ENCODE measurements at regions not wholly inside any gene's neighbourhood (a gene's known extent, or its start where the extent isn't known, plus 50 kb on each side); places are given as distances from the start of the nearest gene placed in this dataset.

DNA sequence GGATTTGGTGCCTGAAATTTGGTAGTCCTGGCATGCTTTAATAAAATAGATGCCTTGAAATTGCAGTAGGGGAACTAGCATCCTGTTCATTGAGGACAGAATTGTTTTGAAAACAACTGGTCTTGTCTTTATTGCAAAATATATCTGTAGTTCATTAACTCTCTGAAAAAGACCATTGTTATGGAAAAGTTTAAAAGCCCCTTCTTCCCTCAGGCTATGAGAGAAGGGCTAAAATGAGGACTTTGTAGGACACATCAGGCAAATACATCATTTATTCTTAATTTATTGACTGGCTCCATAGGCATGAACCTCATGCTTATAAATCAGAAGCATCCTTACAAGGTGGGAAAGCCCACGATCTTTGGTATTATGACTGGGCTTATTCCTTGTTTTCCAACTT lies 221.0 kb upstream of the CBLB start:
- Mint-ChIP-seq H3K4me3 (no peak overlapping the region), H3K27ac (no peak overlapping the region), H3K27me3 (ENCODE audit: low read depth) (no peaks in the 10 kb centered on the region), H3K4me1 (peaks cover 12% of the 10 kb centered on the region), H3K9me3 (peaks cover 5% of the 10 kb centered on the region), H3K36me3 (ENCODE audit: low read depth) (peaks cover 4% of the 10 kb centered on the region)
- TF ChIP-seq CTCF (IDR thresholded peaks at IDR 0.05; ENCODE audit: unreplicated experiment in 3 of 3): no peak

DNA sequence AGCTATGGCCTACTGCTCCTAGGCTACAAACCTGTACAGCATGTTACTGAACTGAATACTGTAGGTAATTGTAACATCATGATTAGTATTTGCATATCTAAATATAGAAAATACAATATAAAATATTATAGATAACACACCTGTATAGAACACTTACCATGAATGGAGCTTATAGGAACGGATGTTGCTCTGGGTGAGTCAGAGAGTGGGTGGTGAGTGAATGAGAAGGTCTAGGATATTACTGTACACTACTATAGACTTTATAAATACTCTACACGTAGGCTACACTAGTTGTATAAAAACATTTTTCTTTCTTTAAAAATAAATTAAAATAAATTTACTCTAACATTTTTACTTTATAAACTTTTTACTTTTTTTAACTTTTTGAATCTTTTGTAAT lies 224.0 kb upstream of the CBLB start:
- peaks cover 12% of the 10 kb centered on the region for H3K4me1 Mint-ChIP-seq
- no peaks in the 10 kb centered on the region for H3K9me3 Mint-ChIP-seq
- TF ChIP-seq CTCF (IDR thresholded peaks at IDR 0.05; ENCODE audit: unreplicated experiment in 3 of 3): no peak
- no peaks in the 10 kb centered on the region for H3K27me3 Mint-ChIP-seq (ENCODE audit: low read depth)
- H3K36me3 Mint-ChIP-seq (ENCODE audit: low read depth): no peaks in the 10 kb centered on the region
- no peak overlapping the region for H3K4me3 Mint-ChIP-seq
- no peak overlapping the region for H3K27ac Mint-ChIP-seq

DNA sequence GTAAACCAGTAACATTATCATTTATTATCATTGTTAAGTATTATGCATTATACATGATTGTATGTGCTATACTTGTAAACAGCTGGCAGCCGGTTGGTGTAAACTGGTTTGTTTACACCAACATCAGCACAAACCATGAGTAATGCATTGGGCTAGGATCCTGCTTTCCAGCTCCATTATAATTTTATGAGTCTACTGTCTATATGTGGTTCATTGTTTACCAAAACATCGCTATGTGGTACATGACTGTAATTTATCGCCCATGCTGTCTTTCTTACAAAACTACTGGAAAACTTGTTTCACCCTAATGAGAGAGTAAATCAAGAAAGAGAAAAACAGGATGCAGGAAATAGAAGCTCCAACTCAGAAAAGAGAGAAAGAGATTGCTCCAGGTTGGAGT lies 224.8 kb upstream of the CBLB start:
- no peak overlapping the region for H3K4me3 Mint-ChIP-seq
- no peaks in the 10 kb centered on the region for H3K27me3 Mint-ChIP-seq (ENCODE audit: low read depth)
- H3K4me1 Mint-ChIP-seq: peaks cover 20% of the 10 kb centered on the region
- H3K9me3 Mint-ChIP-seq: peaks cover under 1% of the 10 kb centered on the region
- H3K27ac Mint-ChIP-seq: no peak overlapping the region
- no peak for TF ChIP-seq CTCF (IDR thresholded peaks at IDR 0.05; ENCODE audit: unreplicated experiment in 3 of 3)
- no peaks in the 10 kb centered on the region for H3K36me3 Mint-ChIP-seq (ENCODE audit: low read depth)

DNA sequence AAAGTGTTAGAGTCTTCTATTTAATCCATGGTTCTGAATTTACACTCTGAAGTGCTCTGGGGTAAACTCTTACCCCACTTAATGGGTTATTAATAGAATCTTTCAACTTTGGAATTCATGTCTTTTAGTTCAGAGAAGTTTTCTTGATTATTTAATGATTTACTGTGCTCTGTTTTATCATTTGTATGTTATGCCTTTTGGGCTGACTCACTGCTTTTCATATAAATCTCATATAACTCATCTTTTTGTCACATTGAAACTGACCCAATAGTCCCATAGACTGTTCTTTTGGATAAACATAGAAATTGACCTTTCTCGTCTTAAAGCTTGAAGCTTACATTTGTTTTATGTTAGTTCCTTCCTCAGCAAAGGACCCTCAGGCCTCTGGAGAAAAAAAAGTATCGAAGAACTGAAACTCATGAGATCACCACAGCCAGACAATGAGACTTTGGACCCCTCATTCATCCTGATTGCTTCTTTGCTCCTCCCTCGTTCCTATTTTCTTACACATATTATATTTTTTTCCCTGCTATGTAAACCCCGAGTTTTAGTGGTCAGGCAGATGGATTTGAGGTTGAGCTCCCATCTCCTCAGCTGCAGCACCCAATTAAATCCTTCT lies 229.1 kb upstream of the CBLB start:
- Mint-ChIP-seq H3K4me3 (no peak overlapping the region), H3K27ac (peak overlapping the region; percentile 26 to 87 (median 70)), H3K27me3 (ENCODE audit: low read depth) (no peaks in the 10 kb centered on the region), H3K4me1 (peaks cover 16% of the 10 kb centered on the region), H3K36me3 (ENCODE audit: low read depth) (peaks cover 4% of the 10 kb centered on the region), H3K9me3 (peaks cover 39% of the 10 kb centered on the region)
- TF ChIP-seq CTCF (IDR thresholded peaks at IDR 0.05; ENCODE audit: unreplicated experiment in 3 of 3): no peak

DNA sequence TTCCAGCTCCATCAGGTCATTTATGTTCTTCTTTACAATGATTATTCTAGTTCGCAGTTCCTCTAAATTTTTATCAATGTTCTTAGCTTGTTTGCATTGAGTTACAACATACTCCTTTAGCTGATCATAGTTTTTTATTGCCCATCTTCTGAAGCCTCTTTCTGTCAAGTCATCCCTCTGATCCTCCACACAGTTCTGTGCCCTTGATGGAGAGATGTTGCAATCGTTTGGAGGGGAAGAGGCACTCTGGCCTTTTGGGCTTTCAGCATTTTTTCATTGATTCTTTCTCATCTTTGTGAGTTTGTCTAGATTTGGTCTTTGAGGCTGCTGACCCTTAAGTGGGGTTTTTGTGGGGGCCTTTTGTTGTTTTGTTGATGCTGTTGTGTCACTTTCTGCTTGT lies 234.6 kb upstream of the CBLB start:
- Mint-ChIP-seq H3K27me3 (ENCODE audit: low read depth) (no peaks in the 10 kb centered on the region), H3K4me1 (peaks cover 3% of the 10 kb centered on the region), H3K9me3 (peaks cover 50% of the 10 kb centered on the region), H3K4me3 (no peak overlapping the region), H3K27ac (no peak overlapping the region), H3K36me3 (ENCODE audit: low read depth) (peaks cover 4% of the 10 kb centered on the region)
- no peak for TF ChIP-seq CTCF (IDR thresholded peaks at IDR 0.05; ENCODE audit: unreplicated experiment in 3 of 3)

GRCh38 chr3:106104078-106104477 lies 235.3 kb upstream of the CBLB start:
- Mint-ChIP-seq H3K36me3 (ENCODE audit: low read depth) (peaks cover 4% of the 10 kb centered on the region), H3K4me1 (no peaks in the 10 kb centered on the region), H3K27ac (no peak overlapping the region), H3K27me3 (ENCODE audit: low read depth) (no peaks in the 10 kb centered on the region), H3K4me3 (no peak overlapping the region), H3K9me3 (peaks cover 44% of the 10 kb centered on the region)
- no peak for TF ChIP-seq CTCF (IDR thresholded peaks at IDR 0.05; ENCODE audit: unreplicated experiment in 3 of 3)
